Fibroblast of skin of left quadriceps (primary cell): ENCODE measurements at regions not wholly inside any gene's neighbourhood (a gene's known extent, or its start where the extent isn't known, plus 50 kb on each side); places are given as distances from the start of the nearest gene placed in this dataset.

Experiments
- DNase-seq, 2 experiments: peaks; one replicate each; pipeline ENCODE4 v3.0.0-alpha.2; 2013; ENCODE audit warnings: low read depth in 2 of 2

- peak; percentile 53 to 63 for DNase-seq
These were observed 93.0 kb downstream of the IRX2 start for GRCh38 chr5:2658447-2658846.

DNA sequence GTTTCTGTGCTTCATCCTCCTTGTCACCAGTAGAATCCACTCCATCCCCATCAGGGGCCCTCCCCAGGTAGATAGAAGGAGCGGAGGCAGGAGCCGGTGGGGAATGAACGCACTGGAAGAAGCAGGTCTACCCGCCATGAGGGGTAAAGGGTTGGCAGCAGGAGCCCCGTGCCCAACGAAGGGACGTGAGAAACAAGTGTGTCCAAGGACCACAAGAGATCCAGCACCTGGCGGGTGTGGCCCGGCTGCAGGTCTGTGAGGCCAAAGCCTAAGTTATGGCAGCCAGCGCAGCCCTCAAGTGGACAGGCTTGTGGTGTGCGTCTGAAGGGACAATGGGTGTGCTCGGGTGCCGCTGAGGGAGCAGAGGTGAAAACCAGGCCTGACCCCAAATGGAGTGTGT, 94.3 kb downstream of the IRX2 start:
- no peak for DNase-seq

DNA sequence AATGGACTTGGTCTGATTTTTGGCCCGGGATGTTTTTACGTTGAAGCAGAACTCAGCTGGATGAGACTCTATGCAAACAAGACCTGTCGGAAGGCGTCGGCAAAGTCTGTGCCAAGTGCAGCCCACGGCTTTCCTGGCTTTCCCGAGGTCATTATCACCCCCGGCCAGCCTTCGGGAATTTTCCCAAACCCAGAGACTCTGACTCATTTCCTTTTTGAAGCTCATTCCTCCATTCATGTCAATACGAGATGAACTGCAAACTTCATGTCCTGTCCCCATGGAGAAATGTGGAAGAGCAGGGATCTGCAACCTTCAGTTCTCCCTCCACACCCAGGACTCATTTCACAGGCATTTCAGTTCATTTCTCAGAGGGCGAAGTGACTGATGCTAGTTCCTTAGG, 95.3 kb downstream of the IRX2 start:
- DNase-seq, result peak; percentile 69 to 70

GRCh38 chr5:2653991-2654390, 97.5 kb downstream of the IRX2 start:
- DNase-seq, result no peak

GRCh38 chr5:2651116-2651515, 100.4 kb downstream of the IRX2 start:
- no peak for DNase-seq

DNA sequence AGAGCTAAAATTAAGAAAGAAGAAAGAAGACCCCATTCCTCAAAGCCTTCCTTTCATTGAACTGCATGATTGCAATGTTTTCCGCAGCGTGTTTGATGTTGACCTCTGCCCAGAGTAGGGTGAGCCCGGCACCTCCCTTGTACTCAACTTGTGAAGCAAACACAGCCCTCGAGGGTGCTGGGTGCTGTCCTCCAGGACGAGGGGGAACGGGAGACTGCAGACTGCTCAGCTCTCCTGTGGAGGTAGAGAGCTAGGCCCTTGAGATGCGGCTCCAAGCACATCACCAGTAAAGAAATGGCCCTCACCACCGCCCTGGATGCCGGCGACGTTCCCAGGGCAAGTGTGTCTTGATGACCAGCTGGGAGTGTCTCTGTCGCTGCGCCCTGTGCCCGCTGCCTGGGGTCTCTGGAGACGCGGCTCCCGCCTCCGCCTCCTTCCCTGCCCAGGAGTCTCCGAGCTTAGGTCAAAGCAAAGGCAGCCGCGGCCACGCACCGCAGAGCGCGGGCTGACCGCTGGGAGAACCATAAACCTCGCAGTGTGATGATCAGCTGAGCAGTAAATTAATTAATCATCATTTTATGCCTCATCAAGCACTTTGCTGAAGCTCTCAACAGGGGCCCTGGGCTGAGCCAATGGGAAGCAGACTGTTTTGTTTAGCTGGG, 108.7 kb downstream of the IRX2 start:
- no peak for DNase-seq

DNA sequence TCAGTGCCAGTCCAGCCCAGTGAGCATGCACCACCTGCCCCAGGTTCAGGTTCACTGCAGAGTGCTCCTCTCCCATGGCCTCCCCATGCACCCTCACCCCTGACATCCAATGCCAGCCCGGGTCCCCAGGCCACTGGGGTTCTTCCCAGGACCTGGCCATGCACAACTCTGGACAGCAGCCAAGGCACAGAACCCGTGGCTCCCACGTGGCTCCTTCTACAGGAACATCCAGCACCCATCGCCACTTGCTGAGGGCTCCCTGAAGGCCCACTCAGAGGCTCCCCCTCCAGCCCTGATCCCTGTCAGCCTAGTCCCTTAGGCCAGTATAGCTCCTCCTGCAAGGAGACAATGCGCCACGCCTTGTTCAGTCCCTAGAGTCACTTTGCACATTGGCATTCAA, 110.8 kb downstream of the IRX2 start:
- no peak for DNase-seq

GRCh38 chr5:2639425-2639824, 112.1 kb downstream of the IRX2 start:
- peak; percentile 15 to 22 for DNase-seq

DNA sequence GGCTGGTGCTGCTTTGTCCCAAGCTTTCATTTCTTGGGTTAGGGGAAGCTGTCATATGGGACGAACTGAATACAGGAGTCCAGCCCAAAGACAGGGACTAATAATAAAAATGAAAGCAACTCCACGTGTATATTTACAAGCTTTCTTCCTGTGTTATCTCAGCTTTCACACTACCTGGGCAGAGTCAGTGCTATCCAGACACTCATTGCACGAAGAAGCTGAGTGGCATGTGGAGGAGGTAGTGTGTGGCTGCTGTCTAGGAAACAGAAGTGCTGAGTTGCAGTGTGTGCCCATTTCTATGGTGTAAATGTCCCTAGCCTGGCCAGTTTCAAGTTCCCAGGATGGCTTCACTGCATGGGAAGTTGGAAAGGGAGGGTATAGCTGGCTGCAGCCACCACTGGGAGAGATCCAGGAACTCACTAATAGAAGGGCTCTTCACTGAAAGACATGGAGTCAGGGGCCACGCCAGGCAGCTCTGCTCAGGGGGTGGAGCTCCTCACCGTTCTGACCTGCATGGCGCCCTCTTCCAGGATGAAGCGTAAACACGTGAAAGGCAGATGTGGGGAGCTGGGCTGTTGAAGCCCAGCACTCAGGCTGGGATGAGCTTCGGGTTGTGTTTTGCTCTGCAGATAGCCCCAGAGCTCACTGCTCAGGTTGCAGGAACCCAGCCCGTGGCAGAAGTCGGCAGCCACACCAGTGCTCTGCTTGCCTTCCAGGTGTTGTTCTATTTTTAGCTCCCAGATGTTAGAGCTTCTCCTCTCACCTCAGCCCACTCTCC, 116.9 kb downstream of the IRX2 start:
- no peak for DNase-seq

GRCh38 chr5:2633992-2634391, 117.5 kb downstream of the IRX2 start:
- DNase-seq, result no peak

- DNase-seq, result no peak
These were observed 119.7 kb downstream of the IRX2 start for GRCh38 chr5:2631758-2632157.

DNA sequence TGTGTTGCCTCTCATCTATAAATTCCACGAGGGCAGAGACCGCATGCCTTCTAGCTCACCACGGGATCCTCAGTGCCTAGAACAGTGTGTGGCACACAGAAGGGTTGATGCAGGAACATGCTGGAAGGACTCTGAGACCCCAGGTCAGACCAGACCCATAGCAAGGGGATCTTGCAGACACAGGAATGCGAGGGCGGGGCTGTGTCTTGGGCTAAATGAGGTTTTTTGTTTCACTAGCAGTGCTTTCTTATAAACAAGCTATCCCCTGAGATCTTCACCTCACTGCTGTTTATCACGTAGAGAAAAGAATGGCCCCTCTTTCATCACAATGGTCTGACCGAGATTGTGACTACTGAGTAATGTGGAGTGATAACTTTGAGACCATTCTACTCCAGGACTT, 122.4 kb downstream of the IRX2 start:
- DNase-seq, result no peak

GRCh38 chr5:2627867-2628266, 123.6 kb downstream of the IRX2 start:
- DNase-seq, result no peak

DNA sequence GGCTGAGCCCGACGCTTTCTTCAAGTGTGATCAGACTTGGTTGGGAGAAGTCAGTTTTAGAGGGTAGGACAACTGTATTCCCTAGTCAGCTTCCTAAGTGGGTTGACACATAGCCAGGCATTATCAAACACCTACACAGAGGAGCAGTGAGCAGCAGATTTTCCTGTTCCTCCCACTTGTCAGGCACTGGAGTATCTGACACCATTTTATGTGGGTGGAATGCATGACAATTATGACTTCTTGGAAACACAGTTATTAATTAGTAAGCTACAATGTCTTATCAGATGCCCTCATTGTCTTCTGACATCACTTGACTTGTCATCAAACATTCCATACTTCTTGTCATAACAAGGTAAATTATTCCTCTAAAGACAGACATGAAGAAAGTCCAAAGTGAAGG, 124.9 kb downstream of the IRX2 start:
- DNase-seq, result no peak

GRCh38 chr5:2622866-2623265, 128.6 kb downstream of the IRX2 start:
- DNase-seq, result no peak

DNA sequence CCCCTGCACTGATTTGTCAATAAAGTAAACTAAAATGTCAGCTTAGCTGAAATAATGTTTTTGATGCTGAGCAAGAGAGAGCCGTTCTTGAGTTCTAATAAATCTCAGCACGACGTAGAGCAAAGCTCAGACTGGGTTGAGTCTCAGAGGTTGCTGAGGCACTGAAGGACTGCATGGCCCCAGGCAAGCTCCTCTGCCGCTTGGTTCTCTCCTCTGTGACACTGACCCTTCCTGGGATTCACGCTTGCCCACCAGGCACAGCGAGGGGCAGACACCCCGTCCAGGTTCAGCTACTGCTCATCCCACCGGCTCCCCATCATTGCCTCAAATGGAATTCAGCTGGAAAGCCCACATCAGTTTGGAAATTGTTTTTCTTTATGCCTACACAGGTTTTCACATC, 129.8 kb downstream of the IRX2 start:
- DNase-seq, result no peak

DNA sequence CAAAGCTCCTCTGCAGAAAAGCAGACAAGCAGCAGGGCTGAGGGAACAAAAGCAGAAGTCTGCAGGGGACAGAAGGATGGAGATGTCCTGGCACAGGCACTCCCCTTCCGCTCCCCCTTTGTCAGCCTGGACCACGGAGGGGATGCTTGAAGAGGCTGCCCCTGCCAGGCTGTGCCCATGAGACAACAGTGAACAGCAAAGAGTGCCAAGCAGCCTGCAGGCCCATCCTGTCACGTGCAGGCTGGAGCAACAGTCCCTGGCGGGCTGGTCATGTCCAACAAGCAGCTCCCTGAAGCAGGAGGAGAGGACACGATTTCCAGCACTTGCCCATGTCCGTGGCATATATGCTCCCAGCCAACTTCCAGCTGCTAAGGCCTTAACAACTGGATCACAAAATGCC, 132.3 kb downstream of the IRX2 start:
- no peak for DNase-seq

DNA sequence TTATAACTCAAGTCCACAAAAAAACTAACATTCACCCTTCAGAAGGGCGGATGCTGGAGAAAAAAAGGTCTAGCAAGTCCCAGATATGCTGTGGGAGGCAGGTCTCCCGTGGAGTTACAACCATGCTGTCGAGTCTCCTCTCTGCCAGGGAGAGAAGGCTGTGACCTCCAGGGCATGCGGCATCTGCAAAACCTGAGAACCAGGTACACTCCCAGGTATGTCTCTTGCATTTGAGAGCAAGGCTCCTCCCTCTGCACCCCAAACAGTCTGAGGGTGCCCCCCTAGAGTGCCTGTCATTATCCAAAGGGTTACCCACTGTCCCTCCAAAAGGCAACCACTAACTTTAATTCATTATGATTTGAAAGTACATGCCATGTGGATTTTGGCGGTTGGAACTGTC, 134.0 kb downstream of the IRX2 start:
- DNase-seq, result no peak

DNA sequence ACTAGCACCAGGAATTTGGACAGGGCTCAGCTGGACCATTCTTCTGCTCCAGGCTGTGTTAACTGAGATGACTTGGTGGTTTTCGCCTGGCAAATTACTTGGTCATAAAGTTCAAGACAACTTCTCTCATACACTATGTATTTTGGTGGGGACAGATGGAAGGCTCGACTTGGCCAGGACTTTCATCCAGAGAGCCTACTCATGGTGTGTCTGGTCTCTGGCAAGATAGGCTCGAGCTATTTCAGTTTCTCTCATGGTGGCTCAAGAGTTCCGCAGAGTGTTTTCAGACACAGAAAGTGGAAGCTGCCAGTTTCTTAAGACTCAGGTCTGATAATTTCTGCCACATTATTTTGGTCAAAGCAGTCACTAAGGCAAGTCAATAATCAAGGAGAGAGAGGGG, 135.6 kb downstream of the IRX2 start:
- DNase-seq, result no peak

- DNase-seq, result no peak
These were observed 136.9 kb downstream of the IRX2 start for GRCh38 chr5:2614571-2614970.

DNA sequence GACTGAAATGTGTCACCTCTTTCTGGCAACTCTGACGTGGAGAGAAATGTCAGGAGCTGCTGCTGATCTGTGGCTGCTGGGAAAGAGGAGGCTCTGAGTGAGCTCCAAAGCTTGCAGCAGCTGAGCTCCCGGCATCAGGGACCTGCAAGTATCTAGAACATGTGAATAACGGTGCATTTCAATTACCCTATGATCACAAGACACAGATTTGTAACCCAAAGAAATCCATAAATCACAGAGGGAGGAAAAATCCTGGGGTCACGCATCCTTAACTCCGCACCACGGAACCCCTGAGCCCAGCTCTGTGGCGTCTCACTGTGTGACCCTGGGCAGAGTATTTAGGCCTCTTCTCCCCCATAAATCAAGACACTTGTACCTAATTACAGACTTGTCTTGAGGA, 139.8 kb downstream of the IRX2 start:
- DNase-seq, result no peak

- no peak for DNase-seq
These were observed 140.5 kb downstream of the IRX2 start for GRCh38 chr5:2610986-2611385.

DNA sequence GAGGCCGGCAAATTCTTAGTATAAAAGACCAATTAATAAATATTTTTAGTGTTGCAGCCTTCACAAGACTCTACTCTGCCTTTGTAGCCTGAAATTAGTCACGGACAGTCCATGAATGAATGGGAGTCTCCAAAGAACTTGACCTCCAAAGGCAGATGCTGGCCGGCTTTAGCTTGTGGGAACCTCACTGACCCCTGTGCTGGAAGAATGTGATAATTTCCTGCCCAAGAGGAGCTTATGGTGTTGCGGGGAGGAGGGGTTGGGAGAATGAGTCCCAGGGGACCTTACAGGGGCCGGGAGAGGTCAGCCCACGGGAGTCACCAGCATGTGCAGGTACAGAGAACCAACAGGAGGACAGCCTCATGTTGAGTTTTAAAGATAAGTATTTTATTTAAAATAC, 143.1 kb downstream of the IRX2 start:
- DNase-seq, result no peak

GRCh38 chr5:2607598-2607997, 143.9 kb downstream of the IRX2 start:
- no peak for DNase-seq
